ENCODE measurements at regions not wholly inside any gene's neighbourhood (a gene's known extent, or its start where the extent isn't known, plus 50 kb on each side); places are given as distances from the start of the nearest gene placed in this dataset.

DNA sequence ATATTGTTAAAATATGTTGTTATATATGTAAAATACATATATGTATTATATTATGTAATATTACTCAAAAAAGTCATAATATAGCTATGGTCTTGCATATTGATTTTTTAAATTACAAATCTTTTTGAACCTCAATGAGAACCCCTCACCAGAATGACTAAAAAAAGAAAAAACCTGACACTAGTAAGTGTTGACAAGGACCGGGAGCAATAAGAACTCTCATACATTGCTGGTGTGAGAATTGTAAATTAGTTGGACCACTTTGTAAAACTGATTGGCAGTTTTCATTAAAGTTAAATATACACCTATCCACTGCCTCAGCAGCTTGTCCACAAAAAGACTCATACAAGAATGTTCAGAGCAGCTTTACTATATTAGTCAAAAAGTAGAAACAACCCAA is 280.0 kb downstream of the BMP7 start:
- Histone ChIP-seq H3K4me3 (no peak overlapping the region), H3K4me1 (replicated peaks) (peaks cover 28% of the 10 kb centered on the region), H3K9me3 (replicated peaks) (peaks cover 3% of the 10 kb centered on the region), H3K36me3 (no peaks in the 10 kb centered on the region; the same call in 1 of the 2 replicates), H3K27me3 (replicated peaks) (no peaks in the 10 kb centered on the region), H3K27ac (no peak overlapping the region)
- no peak for DNase-seq (ENCODE audit: low read depth in 1 of 2, low spot score in 2 of 2)

DNA sequence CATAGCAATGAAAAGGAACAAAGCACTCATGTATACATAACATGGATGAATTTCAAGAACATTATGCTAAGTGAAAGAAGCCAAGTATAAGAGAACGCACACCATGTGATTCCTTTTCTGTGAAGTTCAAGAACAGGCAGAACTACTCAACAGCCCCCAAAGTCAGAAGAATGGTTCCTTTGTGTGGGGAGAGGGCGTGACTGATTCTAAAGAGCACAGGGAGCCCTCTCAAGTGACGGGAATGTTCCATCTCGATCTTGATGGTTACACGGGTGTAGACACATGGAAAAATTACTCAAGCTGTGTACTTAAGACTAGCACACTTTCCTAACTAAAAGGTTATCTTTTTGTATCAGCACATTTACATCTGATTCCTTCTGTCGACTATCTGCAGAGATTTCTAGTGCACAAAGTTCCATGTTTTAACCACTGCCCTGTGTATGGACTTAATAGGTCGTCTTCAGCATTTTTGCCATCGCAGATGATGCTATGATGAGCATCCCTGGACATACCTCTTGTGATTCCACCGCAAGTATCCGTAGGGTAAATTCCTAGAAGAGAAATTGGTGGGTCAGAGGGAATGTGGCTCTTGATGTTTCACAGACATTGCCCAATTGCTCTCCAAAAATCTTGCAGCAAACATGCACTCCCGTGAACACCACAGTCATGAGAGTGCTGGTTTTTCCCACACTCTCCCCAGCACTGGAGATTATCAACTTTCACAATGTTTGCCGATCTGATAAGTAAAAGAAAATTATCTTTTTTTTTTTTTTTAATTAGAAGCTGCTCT is 279.3 kb downstream of the BMP7 start:
- Histone ChIP-seq H3K27me3 (replicated peaks) (no peaks in the 10 kb centered on the region), H3K4me3 (no peak overlapping the region), H3K9me3 (replicated peaks) (peaks cover 3% of the 10 kb centered on the region), H3K36me3 (no peaks in the 10 kb centered on the region; the same call in 1 of the 2 replicates), H3K27ac (no peak overlapping the region), H3K4me1 (replicated peaks) (peaks cover 28% of the 10 kb centered on the region)
- no peak for DNase-seq (ENCODE audit: low read depth in 1 of 2, low spot score in 2 of 2)

DNA sequence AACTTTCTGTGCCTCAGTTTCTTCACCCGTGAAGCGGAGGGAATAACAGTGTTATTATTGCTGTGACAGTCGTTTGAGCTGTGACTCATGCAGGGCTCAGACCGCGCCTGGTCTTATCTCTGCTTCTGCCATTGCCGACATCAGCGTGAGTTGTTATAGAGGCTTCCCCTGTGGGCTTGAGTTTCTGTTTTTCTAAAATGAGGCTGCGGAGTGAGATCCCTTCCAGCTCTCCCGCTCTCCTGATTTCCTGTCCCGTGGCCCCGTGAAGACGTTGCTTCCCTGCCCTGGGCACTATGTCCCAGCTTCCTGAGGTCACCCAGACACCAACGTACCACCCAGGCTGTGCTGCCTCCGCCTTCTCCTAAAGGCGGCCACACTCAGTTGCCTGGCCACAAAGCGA is 278.5 kb downstream of the BMP7 start:
- peaks cover 28% of the 10 kb centered on the region for H3K4me1 ChIP-seq (replicated peaks)
- H3K9me3 ChIP-seq (replicated peaks), result peaks cover 3% of the 10 kb centered on the region
- H3K36me3 ChIP-seq, result no peaks in the 10 kb centered on the region; the same call in 1 of the 2 replicates
- peak overlapping the region; percentile 24 for H3K4me3 ChIP-seq
- H3K27me3 ChIP-seq (replicated peaks), result no peaks in the 10 kb centered on the region
- peak; percentile 77 for DNase-seq (ENCODE audit: low read depth in 1 of 2, low spot score in 2 of 2)
- peak overlapping the region; percentile 53 for H3K27ac ChIP-seq

DNA sequence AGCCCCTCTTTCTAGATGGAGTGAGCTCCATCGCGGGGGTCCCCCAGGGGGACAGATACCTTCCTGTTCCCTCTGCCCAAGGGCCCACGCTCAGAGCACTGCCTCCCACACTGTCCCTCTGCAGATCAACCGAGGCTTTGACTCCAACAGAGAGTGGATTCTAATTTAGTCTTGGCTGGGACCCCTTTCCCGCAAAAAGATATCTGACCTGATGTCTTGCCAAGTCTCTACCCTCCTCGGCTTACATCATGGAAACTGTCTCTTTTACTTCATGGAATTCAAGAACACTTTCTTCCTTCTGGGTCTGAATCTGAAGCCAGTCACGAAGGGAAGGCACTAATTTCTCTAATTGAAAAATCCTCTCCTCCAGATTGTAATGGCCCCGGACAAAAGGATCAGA is 278.0 kb downstream of the BMP7 start:
- no peak for DNase-seq (ENCODE audit: low read depth in 1 of 2, low spot score in 2 of 2)
- Histone ChIP-seq H3K27ac (peak overlapping the region; percentile 53), H3K4me3 (peak overlapping the region; percentile 24), H3K36me3 (no peaks in the 10 kb centered on the region; the same call in 1 of the 2 replicates), H3K9me3 (replicated peaks) (peaks cover 3% of the 10 kb centered on the region), H3K4me1 (replicated peaks) (peaks cover 28% of the 10 kb centered on the region), H3K27me3 (replicated peaks) (no peaks in the 10 kb centered on the region)

DNA sequence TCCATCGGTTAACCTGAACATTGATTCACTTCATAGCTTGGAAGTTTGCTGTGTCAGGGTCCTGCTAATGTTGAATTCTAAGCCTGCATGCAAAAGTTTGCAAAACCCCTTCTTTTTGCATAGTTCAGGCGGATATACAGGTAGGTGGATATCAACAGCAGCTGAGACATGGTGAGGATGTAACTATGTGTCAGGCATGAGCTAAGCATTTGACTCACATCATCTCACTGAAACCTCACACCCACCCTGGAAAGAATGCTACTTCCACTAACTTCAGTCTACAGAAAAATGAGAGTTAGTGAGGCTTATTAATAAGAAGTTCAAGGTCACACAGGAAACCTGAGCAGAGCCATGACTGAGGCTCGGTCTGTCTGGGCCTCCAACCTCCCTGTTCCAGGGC is 276.9 kb downstream of the BMP7 start:
- Histone ChIP-seq H3K4me3 (no peak overlapping the region), H3K27me3 (replicated peaks) (no peaks in the 10 kb centered on the region), H3K27ac (no peak overlapping the region), H3K4me1 (replicated peaks) (peaks cover 28% of the 10 kb centered on the region), H3K9me3 (replicated peaks) (peaks cover 3% of the 10 kb centered on the region; the same call in 1 of the 2 replicates), H3K36me3 (no peaks in the 10 kb centered on the region; the same call in 1 of the 2 replicates)
- no peak for DNase-seq (ENCODE audit: low read depth in 1 of 2, low spot score in 2 of 2)

DNA sequence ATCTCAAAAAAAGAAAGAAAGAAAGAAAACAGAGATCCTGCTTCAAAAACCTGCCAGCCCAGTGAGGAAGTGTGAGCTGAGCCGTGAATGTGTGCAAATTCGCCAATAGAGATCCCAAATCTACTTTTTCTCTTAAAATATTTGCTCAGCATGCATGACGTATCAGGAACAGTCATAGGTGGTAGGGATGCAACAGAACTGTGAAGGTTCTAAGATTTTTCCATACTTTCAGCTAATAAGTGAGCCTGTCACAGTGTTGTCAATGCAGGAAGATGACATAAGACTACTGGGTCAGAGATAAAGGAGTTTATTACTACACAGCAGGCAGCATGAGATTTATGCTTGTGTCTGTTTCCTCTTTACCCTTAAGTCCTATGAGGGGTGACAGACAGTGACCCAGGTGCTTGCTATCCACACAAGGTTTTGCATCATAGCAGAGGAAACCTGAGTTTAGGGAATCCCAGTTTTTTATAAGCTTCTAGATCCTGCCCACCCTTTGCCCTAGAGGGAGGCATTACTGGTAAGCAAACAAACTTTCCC is 273.4 kb downstream of the BMP7 start:
- no peak for DNase-seq (ENCODE audit: low read depth in 1 of 2, low spot score in 2 of 2)
- Histone ChIP-seq H3K36me3 (no peaks in the 10 kb centered on the region), H3K27ac (no peak overlapping the region), H3K27me3 (replicated peaks) (no peaks in the 10 kb centered on the region), H3K9me3 (replicated peaks) (no peaks in the 10 kb centered on the region), H3K4me3 (no peak overlapping the region), H3K4me1 (replicated peaks) (peaks cover 16% of the 10 kb centered on the region)

DNA sequence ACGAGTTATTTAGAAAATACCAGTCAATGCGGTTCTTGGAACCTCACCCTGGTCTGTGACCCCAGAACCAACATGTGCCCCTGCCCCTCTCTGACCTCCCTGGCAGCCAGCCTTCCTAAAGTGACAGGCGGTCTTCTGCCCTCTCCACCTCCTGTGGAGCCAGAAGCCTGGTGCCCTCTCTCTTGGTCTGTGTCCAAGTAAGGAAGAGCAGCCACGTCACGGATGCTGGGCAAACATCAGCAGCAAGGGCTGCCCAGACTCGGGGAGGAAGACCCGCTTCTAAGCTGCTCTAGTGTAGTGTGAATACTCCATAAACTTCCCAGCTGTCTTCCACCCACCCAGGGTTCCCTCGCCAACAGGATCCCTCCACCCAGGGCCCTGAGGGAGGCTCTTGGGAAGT is 272.4 kb downstream of the BMP7 start:
- Histone ChIP-seq H3K4me3 (no peak overlapping the region), H3K36me3 (no peaks in the 10 kb centered on the region), H3K9me3 (replicated peaks) (peaks cover 4% of the 10 kb centered on the region; the same call in 1 of the 2 replicates), H3K27me3 (replicated peaks) (no peaks in the 10 kb centered on the region), H3K4me1 (replicated peaks) (peaks cover 6% of the 10 kb centered on the region), H3K27ac (no peak overlapping the region)
- no peak for DNase-seq (ENCODE audit: low read depth in 1 of 2, low spot score in 2 of 2)

DNA sequence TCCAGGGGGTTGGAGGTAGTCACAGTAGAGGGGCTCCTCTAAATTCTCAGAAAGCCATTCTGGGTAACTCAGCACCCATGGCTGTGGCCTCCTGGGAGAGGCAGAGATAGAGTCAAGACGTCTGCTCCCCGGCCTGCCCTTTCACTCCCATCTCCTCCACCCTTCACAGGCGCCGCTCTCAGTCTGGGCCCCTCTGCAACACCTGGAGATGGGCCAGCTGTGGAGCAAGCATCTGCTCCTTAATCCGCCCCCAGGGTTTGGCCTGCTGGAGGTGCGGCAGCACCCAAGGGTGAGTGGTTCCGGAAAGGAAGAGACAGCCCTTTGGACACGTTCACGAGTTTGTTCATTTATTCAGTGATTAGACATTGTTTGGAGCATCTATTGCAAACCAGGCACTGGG is 271.3 kb downstream of the BMP7 start:
- Histone ChIP-seq H3K27ac (no peak overlapping the region), H3K4me1 (replicated peaks) (no peaks in the 10 kb centered on the region), H3K27me3 (replicated peaks) (no peaks in the 10 kb centered on the region), H3K36me3 (no peaks in the 10 kb centered on the region), H3K9me3 (replicated peaks) (peaks cover 4% of the 10 kb centered on the region; the same call in 1 of the 2 replicates), H3K4me3 (no peak overlapping the region)
- no peak for DNase-seq (ENCODE audit: low read depth in 1 of 2, low spot score in 2 of 2)

DNA sequence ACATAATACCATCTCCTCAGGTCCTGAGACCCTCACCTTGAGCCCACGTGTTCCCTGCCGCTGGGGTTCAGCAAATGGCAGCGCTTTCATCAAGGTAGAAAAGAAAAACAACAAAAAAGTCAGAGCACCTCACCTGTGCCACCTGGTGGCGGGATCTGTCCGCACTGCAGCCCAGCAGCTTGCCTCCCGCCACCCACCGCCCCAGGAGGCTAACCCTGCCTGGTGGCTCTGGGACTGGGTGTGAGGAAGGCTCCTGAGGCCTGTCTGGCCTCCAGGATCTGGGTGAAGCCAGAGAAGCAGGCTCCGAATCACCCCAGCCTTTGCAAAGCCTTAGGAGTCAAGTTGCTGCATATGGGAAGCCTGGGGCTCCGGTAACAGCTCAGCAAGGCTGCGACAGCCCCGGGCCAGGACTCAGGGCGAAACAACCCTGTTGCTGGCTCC is 270.8 kb downstream of the BMP7 start:
- no peak for DNase-seq (ENCODE audit: low read depth in 1 of 2, low spot score in 2 of 2)
- Histone ChIP-seq H3K36me3 (no peaks in the 10 kb centered on the region), H3K27ac (no peak overlapping the region), H3K4me1 (replicated peaks) (no peaks in the 10 kb centered on the region), H3K9me3 (replicated peaks) (peaks cover 4% of the 10 kb centered on the region; the same call in 1 of the 2 replicates), H3K4me3 (no peak overlapping the region), H3K27me3 (replicated peaks) (no peaks in the 10 kb centered on the region)

DNA sequence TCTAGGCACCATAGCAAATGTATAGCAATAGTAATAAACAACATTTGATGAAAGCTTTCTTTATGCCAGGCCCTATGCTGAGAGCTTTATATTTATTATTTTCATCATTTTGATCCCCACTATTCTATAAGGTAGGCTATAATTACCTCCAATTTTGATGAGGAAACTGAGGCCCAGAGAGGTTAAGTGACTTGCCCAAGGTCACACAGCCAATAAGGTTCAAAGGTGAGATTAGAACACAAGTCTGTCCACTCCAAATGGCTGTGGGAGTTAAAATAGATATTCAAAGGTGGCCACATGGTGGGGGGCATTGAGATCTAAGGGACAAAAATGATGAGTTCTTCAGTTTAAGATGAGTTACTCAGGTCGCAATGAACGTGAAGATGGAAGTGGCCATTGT is 269.9 kb downstream of the BMP7 start:
- Histone ChIP-seq H3K36me3 (no peaks in the 10 kb centered on the region), H3K4me1 (replicated peaks) (no peaks in the 10 kb centered on the region), H3K27me3 (replicated peaks) (no peaks in the 10 kb centered on the region), H3K9me3 (replicated peaks) (peaks cover 4% of the 10 kb centered on the region; the same call in 1 of the 2 replicates), H3K27ac (no peak overlapping the region), H3K4me3 (no peak overlapping the region)
- no peak for DNase-seq (ENCODE audit: low read depth in 1 of 2, low spot score in 2 of 2)

DNA sequence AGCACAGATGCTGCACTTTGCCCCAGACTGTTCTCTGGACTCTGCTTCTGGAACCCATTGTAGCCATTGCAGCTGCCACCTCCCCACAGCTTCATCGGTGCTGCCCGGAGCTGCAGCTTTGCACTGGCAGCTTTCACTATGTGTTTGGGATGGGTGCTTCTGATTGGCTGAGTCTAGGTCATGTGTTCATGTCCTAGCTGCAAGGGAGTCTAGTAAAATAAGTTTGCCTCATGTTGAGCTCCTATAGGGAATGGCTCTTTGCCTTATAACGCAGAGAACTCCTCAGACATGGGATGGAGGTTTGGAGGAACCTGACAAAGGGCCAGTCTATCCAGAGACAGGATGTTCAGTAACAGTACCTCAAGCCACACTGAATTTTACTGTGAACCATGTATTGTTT is 268.0 kb downstream of the BMP7 start:
- Histone ChIP-seq H3K27me3 (replicated peaks) (no peaks in the 10 kb centered on the region), H3K27ac (no peak overlapping the region)
- no peak for DNase-seq (ENCODE audit: low read depth in 1 of 2, low spot score in 2 of 2)

DNA sequence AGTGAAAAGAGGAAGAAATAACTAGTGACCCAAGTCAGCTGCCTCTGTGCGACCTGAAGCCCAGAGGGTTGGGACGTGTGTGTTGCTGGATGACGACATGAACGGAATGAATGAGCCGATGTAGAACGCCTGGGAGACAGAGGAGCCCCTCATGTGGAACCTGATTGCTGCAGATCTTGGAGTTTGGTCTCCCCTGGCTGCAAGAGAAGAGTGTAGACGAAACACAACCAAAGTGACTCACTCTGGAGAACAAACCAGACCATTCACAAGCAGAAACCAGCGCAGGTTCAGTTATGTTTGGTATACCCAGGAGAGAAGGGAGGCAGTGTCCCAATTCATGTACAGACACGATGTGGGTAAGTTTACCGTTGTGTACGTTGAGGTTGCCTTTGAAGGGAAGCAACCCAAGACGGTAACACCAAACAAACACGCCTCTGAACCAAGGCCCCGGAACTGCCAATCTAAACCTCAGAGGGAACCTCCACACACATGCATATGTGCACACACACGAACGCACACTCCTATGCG is 265.9 kb downstream of the BMP7 start:
- H3K4me1 ChIP-seq (replicated peaks), result peaks cover 6% of the 10 kb centered on the region
- H3K9me3 ChIP-seq (replicated peaks), result peaks cover 4% of the 10 kb centered on the region; the same call in 1 of the 2 replicates
- no peaks in the 10 kb centered on the region for H3K36me3 ChIP-seq
- no peak overlapping the region for H3K4me3 ChIP-seq
- H3K27ac ChIP-seq, result no peak overlapping the region
- no peaks in the 10 kb centered on the region for H3K27me3 ChIP-seq (replicated peaks)
- no peak for DNase-seq (ENCODE audit: low read depth in 1 of 2, low spot score in 2 of 2)

More for the DNA sequence above, 268.0 kb downstream of the BMP7 start:
- Histone ChIP-seq H3K36me3 (no peaks in the 10 kb centered on the region), H3K4me1 (replicated peaks) (no peaks in the 10 kb centered on the region), H3K9me3 (replicated peaks) (peaks cover 4% of the 10 kb centered on the region; the same call in 1 of the 2 replicates), H3K4me3 (no peak overlapping the region)

DNA sequence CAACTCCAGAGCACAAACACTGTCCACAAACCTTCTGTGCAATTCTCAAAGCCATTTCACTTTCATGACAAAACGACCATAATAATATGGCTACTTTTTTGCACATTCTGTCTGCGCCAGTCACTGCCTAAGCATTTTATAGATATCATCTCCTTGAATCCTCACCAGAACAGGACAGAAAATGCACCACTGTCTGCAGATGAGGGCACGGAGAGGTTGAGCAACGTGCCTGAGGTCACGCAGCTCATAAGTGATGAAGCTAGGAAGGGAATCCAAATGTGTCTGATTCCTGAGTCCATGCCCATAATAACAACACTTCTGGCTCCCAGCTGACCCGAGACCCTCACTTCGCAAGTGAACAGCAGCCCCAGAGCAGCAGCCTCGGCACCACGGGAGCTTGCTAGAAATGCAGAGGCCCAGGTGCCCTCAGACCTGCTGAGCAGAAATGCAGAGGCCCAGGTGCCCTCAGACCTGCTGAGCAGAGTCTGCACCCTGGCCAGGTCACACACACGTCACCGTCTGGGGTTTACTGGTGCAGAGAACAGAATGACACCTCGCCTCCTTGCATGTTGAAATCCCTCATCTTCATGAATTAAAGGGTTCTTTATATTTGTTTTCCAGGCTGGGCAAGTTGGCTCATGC is 265.2 kb downstream of the BMP7 start:
- H3K9me3 ChIP-seq (replicated peaks), result peaks cover 4% of the 10 kb centered on the region; the same call in 1 of the 2 replicates
- no peak overlapping the region for H3K27ac ChIP-seq

More for the DNA sequence above, 265.2 kb downstream of the BMP7 start:
- H3K4me3 ChIP-seq, result no peak overlapping the region
- H3K36me3 ChIP-seq, result no peaks in the 10 kb centered on the region
- peaks cover 14% of the 10 kb centered on the region for H3K4me1 ChIP-seq (replicated peaks)
- no peaks in the 10 kb centered on the region for H3K27me3 ChIP-seq (replicated peaks)
- DNase-seq (ENCODE audit: low read depth in 1 of 2, low spot score in 2 of 2), result no peak

All from SJSA1 (cell line).